KMS-11 (cell line): ENCODE measurements at regions not wholly inside any gene's neighbourhood (a gene's known extent, or its start where the extent isn't known, plus 50 kb on each side); places are given as distances from the start of the nearest gene placed in this dataset.

Experiments
- H2AFZ ChIP-seq: fragments of 200-600 bp; sonication (generic); 2 replicates; pipeline ENCODE4 v1.6.1; 2016; ENCODE audit warnings: antibody characterized with exemption, mixed run types, low read depth
- H3K27ac ChIP-seq: fragments of 200-600 bp; sonication (generic); 2 replicates; pipeline ENCODE4 v1.6.1; 2016; ENCODE audit warnings: mild to moderate bottlenecking, mixed run types
- H3K27me3 ChIP-seq: fragments of 200-600 bp; sonication (generic); 2 replicates; pipeline ENCODE4 v1.6.1; 2017; ENCODE audit warnings: mild to moderate bottlenecking, low read depth, mixed run types, moderate library complexity; ENCODE audit not compliant: insufficient read depth
- H3K36me3 ChIP-seq: fragments of 200-600 bp; sonication (generic); 2 replicates; pipeline ENCODE4 v1.6.1; 2017; ENCODE audit warnings: mild to moderate bottlenecking, mixed run types; ENCODE audit not compliant: insufficient read depth
- H3K4me1 ChIP-seq: fragments of 200-600 bp; sonication (generic); 2 replicates; pipeline ENCODE4 v1.6.1; 2016; ENCODE audit warnings: mild to moderate bottlenecking, low read depth, mixed run types; ENCODE audit not compliant: poor library complexity, severe bottlenecking
- H3K4me2 ChIP-seq: fragments of 200-600 bp; sonication (generic); 2 replicates; pipeline ENCODE4 v1.7.0; 2016; ENCODE audit warnings: mild to moderate bottlenecking, mixed run types
- H3K4me3 ChIP-seq: fragments of 200-600 bp; sonication (generic); IDR thresholded peaks from 2 replicates; pipeline ENCODE4 v1.6.1; 2017; ENCODE audit warnings: low read depth, low read length, mixed read lengths; ENCODE audit not compliant: insufficient read depth
- H3K79me2 ChIP-seq: fragments of 200-600 bp; sonication (generic); 2 replicates; pipeline ENCODE4 v1.6.1; 2016; ENCODE audit warnings: low read depth, mixed run types; ENCODE audit not compliant: insufficient read depth
- H3K9ac ChIP-seq: fragments of 200-600 bp; sonication (generic); 2 replicates; pipeline ENCODE4 v1.6.1; 2016; ENCODE audit warnings: mild to moderate bottlenecking, mixed run types
- H4K20me1 ChIP-seq: fragments of 200-600 bp; sonication (generic); 2 replicates; pipeline ENCODE4 v1.6.1; 2016; ENCODE audit warnings: mild to moderate bottlenecking, mixed run types; ENCODE audit not compliant: insufficient read depth
- CTCF ChIP-seq: fragments of 200-600 bp; sonication (generic); conservative IDR thresholded peaks from 2 replicates; pipeline ENCODE4 v1.6.1; 2017; ENCODE audit warnings: low read depth, mild to moderate bottlenecking, antibody characterized with exemption, low read length, moderate library complexity, mixed read lengths

GRCh38 chr6:22231616-22232015 is 65.2 kb downstream of the PRL start:
- no peaks in the 10 kb centered on the region for H3K27me3 ChIP-seq
- no peaks in the 10 kb centered on the region for H3K79me2 ChIP-seq
- H3K4me1 ChIP-seq: no peaks in the 10 kb centered on the region
- no peaks in the 10 kb centered on the region for H3K36me3 ChIP-seq
- H4K20me1 ChIP-seq: no peaks in the 10 kb centered on the region
- H3K9ac ChIP-seq: no peak overlapping the region
- no peak overlapping the region for H2AFZ ChIP-seq
- H3K27ac ChIP-seq: no peak overlapping the region
- TF ChIP-seq CTCF: no peak
- H3K4me2 ChIP-seq: no peak overlapping the region
- no peak overlapping the region for H3K4me3 ChIP-seq

- Histone ChIP-seq H3K4me3 (no peak overlapping the region), H2AFZ (no peak overlapping the region), H4K20me1 (no peaks in the 10 kb centered on the region), H3K27me3 (no peaks in the 10 kb centered on the region), H3K9ac (no peak overlapping the region), H3K4me1 (no peaks in the 10 kb centered on the region), H3K27ac (no peak overlapping the region), H3K36me3 (no peaks in the 10 kb centered on the region), H3K4me2 (no peak overlapping the region), H3K79me2 (no peaks in the 10 kb centered on the region)
- TF ChIP-seq CTCF: no peak
These were observed 60.0 kb downstream of the PRL start for GRCh38 chr6:22236626-22237414.
